ENCODE measurements at regions not wholly inside any gene's neighbourhood (a gene's known extent, or its start where the extent isn't known, plus 50 kb on each side); places are given as distances from the start of the nearest gene placed in this dataset.

DNA sequence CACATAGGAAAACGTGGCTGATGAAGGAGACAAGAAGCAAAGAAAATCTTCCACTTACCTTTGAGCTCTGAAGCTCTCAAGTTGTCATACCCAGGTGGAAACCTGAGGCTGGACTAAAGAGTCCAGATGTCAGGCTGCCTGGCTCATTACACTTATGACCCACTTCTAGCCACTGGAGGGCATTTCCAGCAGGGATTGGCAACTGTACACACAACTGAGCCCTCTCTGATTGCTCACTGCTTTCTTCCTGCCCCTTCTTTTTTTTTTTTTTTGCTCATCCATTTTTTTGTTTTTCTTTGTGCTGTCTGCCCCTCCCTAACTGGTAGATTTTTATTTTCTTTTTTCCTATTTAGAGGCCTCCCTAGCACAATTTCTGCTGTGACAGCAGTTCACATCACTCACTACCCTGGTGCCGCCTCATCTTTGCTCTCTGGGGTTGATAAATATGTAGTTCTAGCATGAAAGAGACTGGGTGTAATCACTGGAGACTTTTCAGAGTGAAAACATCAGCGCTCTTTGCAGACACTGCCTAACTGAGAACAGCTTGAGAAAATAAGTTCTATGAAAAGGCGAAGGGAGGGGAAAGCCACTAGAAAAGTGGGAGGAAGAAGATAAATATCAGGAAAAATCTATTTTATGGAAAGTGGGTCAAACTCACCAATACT is 334.5 kb downstream of the NUF2 start:
- TF ChIP-seq, protein P1, sequence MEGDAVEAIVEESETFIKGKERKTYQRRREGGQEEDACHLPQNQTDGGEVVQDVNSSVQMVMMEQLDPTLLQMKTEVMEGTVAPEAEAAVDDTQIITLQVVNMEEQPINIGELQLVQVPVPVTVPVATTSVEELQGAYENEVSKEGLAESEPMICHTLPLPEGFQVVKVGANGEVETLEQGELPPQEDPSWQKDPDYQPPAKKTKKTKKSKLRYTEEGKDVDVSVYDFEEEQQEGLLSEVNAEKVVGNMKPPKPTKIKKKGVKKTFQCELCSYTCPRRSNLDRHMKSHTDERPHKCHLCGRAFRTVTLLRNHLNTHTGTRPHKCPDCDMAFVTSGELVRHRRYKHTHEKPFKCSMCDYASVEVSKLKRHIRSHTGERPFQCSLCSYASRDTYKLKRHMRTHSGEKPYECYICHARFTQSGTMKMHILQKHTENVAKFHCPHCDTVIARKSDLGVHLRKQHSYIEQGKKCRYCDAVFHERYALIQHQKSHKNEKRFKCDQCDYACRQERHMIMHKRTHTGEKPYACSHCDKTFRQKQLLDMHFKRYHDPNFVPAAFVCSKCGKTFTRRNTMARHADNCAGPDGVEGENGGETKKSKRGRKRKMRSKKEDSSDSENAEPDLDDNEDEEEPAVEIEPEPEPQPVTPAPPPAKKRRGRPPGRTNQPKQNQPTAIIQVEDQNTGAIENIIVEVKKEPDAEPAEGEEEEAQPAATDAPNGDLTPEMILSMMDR (IDR thresholded peaks at IDR 0.05), result no peak

DNA sequence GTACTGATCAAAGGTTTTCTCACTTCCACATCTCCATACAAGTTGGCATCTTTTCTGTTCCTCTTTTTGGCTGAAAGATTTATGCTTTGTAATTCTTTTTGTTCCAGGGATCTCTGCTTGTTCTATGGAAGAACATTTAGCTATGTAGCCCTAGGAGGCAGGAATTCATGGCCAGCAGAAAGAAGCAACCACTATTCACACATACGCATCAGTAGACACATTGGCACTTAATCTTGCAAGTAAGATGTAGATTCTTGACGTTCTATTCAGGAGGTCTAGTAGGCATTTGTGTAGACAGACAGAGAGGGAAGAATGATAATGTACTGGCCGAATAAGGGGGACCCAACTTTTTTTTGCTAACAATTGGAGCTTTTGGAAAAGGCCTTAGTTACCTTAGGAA is 336.0 kb downstream of the NUF2 start:
- TF ChIP-seq, protein P1 (IDR thresholded peaks at IDR 0.05), result no peak

DNA sequence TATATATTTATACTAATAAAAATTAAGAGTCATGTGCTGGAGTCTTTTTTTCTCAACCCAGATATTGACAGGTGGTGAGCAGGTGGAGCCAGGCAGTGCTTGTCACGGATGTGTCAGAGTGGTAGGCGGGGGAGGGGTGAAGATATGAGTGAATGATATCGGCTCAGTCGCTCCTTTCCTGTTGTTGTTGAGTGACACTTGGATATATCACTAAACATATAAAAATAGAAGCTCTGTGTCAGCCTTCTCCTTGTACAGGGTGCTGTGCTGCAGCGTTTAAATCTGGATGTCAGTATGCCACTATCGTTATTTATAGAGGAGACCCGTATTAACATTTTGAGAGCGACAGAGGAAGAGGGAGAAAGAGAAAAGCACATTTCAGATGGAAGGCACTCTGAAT is 339.6 kb downstream of the NUF2 start:
- TF ChIP-seq, protein P1 (IDR thresholded peaks at IDR 0.05), result no peak

DNA sequence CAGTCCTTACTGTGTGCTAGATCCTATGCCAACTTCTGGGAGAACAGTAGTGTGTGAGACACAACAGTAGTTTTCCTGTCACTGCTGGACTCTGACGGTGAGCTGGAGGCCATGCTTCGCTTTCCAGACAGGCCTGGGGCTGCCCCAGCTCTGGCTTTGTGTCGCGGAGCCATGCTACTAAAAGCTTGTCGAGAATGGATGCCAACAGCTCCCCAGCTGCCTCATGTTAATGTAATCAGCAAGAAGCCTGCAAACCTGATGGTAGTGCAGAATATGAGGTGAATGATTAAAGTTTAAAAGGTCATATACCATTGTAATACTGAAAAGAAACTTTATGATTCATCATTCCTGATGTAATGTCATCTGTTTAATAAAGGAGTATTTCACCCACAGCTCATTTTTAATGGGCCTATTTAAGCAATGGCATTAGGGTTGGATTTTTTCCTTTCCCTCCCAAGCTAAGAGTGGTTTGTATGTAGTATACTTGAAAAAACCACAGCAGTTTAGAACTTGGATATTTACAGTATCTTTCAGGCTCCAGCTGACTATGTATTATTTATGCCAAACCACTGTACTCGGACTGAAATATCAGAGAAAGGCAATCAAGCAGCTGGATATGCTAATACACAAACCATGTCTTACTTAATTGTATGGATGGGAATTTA is 343.0 kb downstream of the NUF2 start:
- TF ChIP-seq, protein P1 (IDR thresholded peaks at IDR 0.05), result no peak

DNA sequence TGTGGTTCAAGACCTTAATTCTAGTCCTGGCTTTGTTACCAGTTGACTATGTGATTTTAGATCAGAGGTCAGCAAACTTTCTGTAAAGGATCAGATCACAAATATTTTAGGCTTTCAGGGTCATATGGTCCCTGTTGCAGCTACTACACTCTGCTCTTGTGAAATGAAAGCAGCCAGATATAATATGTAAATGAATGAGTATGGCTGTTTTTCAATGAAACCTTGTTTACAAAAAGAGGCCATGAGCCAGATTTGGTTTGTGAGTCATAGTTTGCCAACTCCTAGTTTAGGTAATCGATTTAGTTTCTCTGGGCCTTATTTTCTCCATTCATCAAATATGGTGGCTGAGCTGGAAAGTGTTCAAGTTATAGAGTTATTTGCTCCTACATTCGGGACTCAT is 346.7 kb downstream of the NUF2 start:
- TF ChIP-seq, protein P1 (IDR thresholded peaks at IDR 0.05), result no peak

DNA sequence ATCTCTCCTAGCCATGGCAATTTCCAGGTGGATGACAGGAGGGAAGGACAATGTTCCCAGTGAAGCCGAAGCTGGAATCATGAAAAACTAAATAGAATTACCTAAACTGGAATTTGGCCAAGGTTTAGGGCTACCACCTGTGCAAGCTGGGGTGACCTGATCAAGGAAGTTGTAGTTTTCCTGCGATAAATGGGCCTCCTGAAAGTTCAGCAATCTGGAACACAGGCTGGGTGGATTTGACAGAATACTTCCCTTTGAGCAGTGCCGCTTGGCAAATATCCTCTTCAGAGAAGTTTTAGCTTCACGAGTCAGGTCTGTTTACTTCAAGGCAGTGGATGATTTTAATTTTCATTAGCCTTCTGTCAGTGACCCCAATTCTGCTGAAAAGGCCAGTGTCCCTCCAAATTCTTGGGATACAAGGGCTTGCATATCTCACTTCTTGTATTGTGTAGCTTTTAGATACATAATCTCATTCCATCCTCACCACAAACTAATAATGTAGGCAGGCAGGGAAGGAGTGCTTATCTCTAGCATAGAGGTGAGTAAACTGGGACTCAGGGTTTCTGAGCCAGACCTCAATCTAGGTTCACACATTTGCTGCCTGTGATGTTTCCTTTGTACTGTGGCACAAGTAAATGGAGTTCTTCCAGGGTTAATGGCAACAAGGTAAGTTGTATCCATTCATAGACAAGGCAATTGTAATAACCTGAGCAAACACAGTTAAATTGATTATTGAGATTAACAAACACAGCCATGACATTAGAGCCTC is 349.4 kb downstream of the NUF2 start:
- TF ChIP-seq, protein P1 (IDR thresholded peaks at IDR 0.05), result no peak

DNA sequence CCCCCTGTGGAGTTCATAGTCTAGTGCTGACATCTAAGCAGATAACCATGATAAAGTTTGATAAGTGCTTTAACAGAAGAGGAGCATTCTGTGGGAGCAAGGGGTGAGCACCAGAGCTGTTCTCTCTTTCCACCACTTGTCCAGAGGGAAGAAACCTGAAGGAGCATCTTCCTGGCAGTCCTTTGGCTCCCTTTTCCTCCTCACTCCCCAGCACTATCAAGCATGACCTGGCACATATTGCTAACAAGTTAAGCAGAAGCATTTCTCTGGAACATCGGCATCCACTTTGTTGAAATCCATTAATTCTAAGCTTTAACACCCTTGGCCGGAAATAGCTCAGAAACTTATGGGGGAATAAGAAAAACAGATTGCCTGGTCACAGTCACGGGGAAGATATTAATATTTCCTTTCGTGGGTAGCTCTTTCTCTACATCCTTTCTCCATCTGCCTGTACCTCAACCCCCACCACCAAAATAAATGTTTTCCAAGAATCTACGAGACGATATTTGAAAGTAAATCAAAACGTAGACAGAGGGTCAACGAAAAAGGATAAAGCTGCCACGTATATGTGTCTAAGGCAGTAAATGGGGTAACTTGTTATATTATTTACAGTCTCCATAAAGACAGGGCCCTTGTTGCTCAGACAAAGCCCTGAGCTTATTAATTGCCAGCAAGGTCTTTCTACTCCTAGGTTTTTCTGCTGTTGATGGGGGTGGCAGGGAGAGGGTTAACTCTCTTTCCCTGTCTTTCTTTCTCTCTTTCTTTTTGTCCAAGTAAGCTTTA is 351.4 kb downstream of the NUF2 start:
- TF ChIP-seq, protein P1 (IDR thresholded peaks at IDR 0.05), result no peak

Measured in LNCAP (cell line).